ENCODE measurements at regions not wholly inside any gene's neighbourhood (a gene's known extent, or its start where the extent isn't known, plus 50 kb on each side); places are given as distances from the start of the nearest gene placed in this dataset.
"Not testable (repeated sequence)": the region's sequence is repeated elsewhere in the genome, so short reads cannot be mapped to it uniquely, and the experiment has no call there.

GRCh38 chr21:17279663-17280062 is 233.2 kb upstream of the CXADR start:
- H3K4me1 ChIP-seq: no peaks in the 10 kb centered on the region
- no peaks in the 10 kb centered on the region for H3K36me3 ChIP-seq
- intact Hi-C loops (cut with DNase I; ENCODE audit: low total_unique reads): no loop called here
- no peak overlapping the region for H3K4me3 ChIP-seq
- no peaks in the 10 kb centered on the region for H3K27me3 ChIP-seq (replicated peaks in 1 of 7)
- WGBS, 5 donors: 67 to 93% (median 87%) methylated on average over 3 of the region's 3 CpGs
- H3K9me3 ChIP-seq: peaks cover 0 to 82% (median 49%) of the 10 kb centered on the region in 8 donors
- DNase-seq: no peak
- no peak for TF ChIP-seq CTCF (IDR thresholded peaks at IDR 0.05 in 8 of 11, conservative IDR thresholded peaks at IDR 0.05 in 3 of 11)
- TF ChIP-seq POLR2AphosphoS5 (IDR thresholded peaks at IDR 0.05): no peak
- no peak for TF ChIP-seq POLR2A (IDR thresholded peaks at IDR 0.05)
- H3K27ac ChIP-seq: no peak overlapping the region

GRCh38 chr21:17293016-17293562 is 219.8 kb upstream of the CXADR start:
- H3K27me3 ChIP-seq (replicated peaks in 1 of 7); intact Hi-C loops (cut with DNase I; ENCODE audit: low total_unique reads); H3K27ac ChIP-seq; H3K36me3 ChIP-seq; DNase-seq; H3K4me3 ChIP-seq; H3K4me1 ChIP-seq: not testable (repeated sequence)
- peaks cover 0 to 52% (median 36%) of the 10 kb centered on the region in 8 donors for H3K9me3 ChIP-seq
- WGBS, 5 donors: 89 to 92% (median 91%) methylated on average over 7 to 11 of the region's 11 CpGs

GRCh38 chr21:17295997-17296396 is 216.8 kb upstream of the CXADR start:
- WGBS, 5 donors: 70 to 80% (median 72%) methylated on average over 4 to 5 of the region's 5 CpGs

GRCh38 chr21:17299576-17299975 is 213.3 kb upstream of the CXADR start:
- peaks cover 0 to 56% (median 37%) of the 10 kb centered on the region in 8 donors for H3K9me3 ChIP-seq
- H3K27ac ChIP-seq; H3K4me1 ChIP-seq; DNase-seq; H3K36me3 ChIP-seq; H3K4me3 ChIP-seq; intact Hi-C loops (cut with DNase I; ENCODE audit: low total_unique reads); H3K27me3 ChIP-seq (replicated peaks in 1 of 7): not testable (repeated sequence)
- 33 to 78% (median 58%) methylated on average over 1 of the region's 1 CpG for WGBS, 5 donors

More at GRCh38 chr21:17295997-17296396, 216.8 kb upstream of the CXADR start:
- no peak for TF ChIP-seq CTCF (IDR thresholded peaks at IDR 0.05 in 8 of 11, conservative IDR thresholded peaks at IDR 0.05 in 3 of 11)
- TF ChIP-seq POLR2A (IDR thresholded peaks at IDR 0.05): no peak
- no peak for TF ChIP-seq POLR2AphosphoS5 (IDR thresholded peaks at IDR 0.05)
- peaks cover 0 to 68% (median 48%) of the 10 kb centered on the region in 8 donors for H3K9me3 ChIP-seq
- no peaks in the 10 kb centered on the region for H3K27me3 ChIP-seq (replicated peaks in 1 of 7)
- no peak overlapping the region for H3K4me3 ChIP-seq
- no peak overlapping the region for H3K27ac ChIP-seq
- intact Hi-C loops (cut with DNase I; ENCODE audit: low total_unique reads): no loop called here
- H3K4me1 ChIP-seq: no peaks in the 10 kb centered on the region
- no peaks in the 10 kb centered on the region for H3K36me3 ChIP-seq
- DNase-seq: no peak

GRCh38 chr21:17327715-17328114 is 185.1 kb upstream of the CXADR start:
- H3K4me1 ChIP-seq; intact Hi-C loops (cut with DNase I; ENCODE audit: low total_unique reads); H3K27ac ChIP-seq; H3K27me3 ChIP-seq (replicated peaks in 1 of 7); DNase-seq; H3K4me3 ChIP-seq; H3K36me3 ChIP-seq: not testable (repeated sequence)
- peaks cover 0 to 25% (median 4%) of the 10 kb centered on the region in 8 donors for H3K9me3 ChIP-seq
- WGBS, 5 donors: 78 to 86% (median 83%) methylated on average over 7 to 9 of the region's 9 CpGs

GRCh38 chr21:17334484-17334883 is 178.4 kb upstream of the CXADR start:
- DNase-seq: no peak
- Histone ChIP-seq H3K36me3 (no peaks in the 10 kb centered on the region), H3K27me3 (replicated peaks in 1 of 7) (no peaks in the 10 kb centered on the region), H3K9me3 (no peaks in the 10 kb centered on the region), H3K4me1 (no peaks in the 10 kb centered on the region), H3K27ac (no peak overlapping the region), H3K4me3 (no peak overlapping the region)
- no peak for TF ChIP-seq POLR2A (IDR thresholded peaks at IDR 0.05)
- no peak for TF ChIP-seq CTCF (IDR thresholded peaks at IDR 0.05 in 8 of 11, conservative IDR thresholded peaks at IDR 0.05 in 3 of 11)
- TF ChIP-seq POLR2AphosphoS5 (IDR thresholded peaks at IDR 0.05): no peak
- 58 to 71% (median 66%) methylated on average over 3 of the region's 3 CpGs for WGBS, 5 donors
- intact Hi-C loops (cut with DNase I; ENCODE audit: low total_unique reads): no loop called here

Measured in spleen (tissue), 11 donors.